SJCRH30 (cell line): ENCODE measurements at regions not wholly inside any gene's neighbourhood (a gene's known extent, or its start where the extent isn't known, plus 50 kb on each side); places are given as distances from the start of the nearest gene placed in this dataset.

Experiments used
- DNase-seq, 2 experiments: peaks; one replicate each; pipeline ENCODE4 v3.0.0-alpha.2; 2015 to 2020
- H3K27ac ChIP-seq: fragments of 250-450 bp; sonication (Bioruptor Pico); 2 replicates; pipeline ENCODE4 v1.5.1; 2020; ENCODE audit warnings: mild to moderate bottlenecking, moderate library complexity
- H3K27me3 ChIP-seq: fragments of 250-450 bp; sonication (Bioruptor Pico); 2 replicates; pipeline ENCODE4 v1.5.1; 2020; ENCODE audit warnings: mild to moderate bottlenecking, moderate library complexity
- H3K36me3 ChIP-seq: fragments of 250-450 bp; sonication (Bioruptor Pico); 2 replicates; pipeline ENCODE4 v1.5.1; 2020; ENCODE audit warnings: mild to moderate bottlenecking, moderate library complexity
- H3K4me1 ChIP-seq: fragments of 250-450 bp; sonication (Bioruptor Pico); 2 replicates; pipeline ENCODE4 v1.5.1; 2020; ENCODE audit warnings: mild to moderate bottlenecking, moderate library complexity
- H3K4me3 ChIP-seq: fragments of 250-450 bp; sonication (Bioruptor Pico); 2 replicates; pipeline ENCODE4 v1.5.1; 2020; ENCODE audit warnings: mild to moderate bottlenecking, moderate library complexity
- H3K9me3 ChIP-seq: fragments of 250-450 bp; sonication (Bioruptor Pico); replicated peaks from 2 replicates; pipeline ENCODE4 v1.5.1; 2020; ENCODE audit warnings: mild to moderate bottlenecking, moderate library complexity

GRCh38 chr3:168186293-168186983 is 90.7 kb upstream of the GOLIM4 start:
- Histone ChIP-seq H3K4me1 (no peaks in the 10 kb centered on the region), H3K27ac (no peak overlapping the region), H3K4me3 (no peak overlapping the region), H3K27me3 (no peaks in the 10 kb centered on the region), H3K36me3 (no peaks in the 10 kb centered on the region), H3K9me3 (no peaks in the 10 kb centered on the region)
- no peak for DNase-seq

GRCh38 chr3:168183774-168184173 is 88.0 kb upstream of the GOLIM4 start:
- H3K27me3 ChIP-seq, result no peaks in the 10 kb centered on the region
- H3K9me3 ChIP-seq, result no peaks in the 10 kb centered on the region
- no peaks in the 10 kb centered on the region for H3K4me1 ChIP-seq
- no peak for DNase-seq
- H3K36me3 ChIP-seq, result no peaks in the 10 kb centered on the region
- no peak overlapping the region for H3K27ac ChIP-seq
- no peak overlapping the region for H3K4me3 ChIP-seq

GRCh38 chr3:168168743-168169142 is 73.0 kb upstream of the GOLIM4 start:
- no peaks in the 10 kb centered on the region for H3K9me3 ChIP-seq
- H3K27ac ChIP-seq, result no peak overlapping the region
- no peaks in the 10 kb centered on the region for H3K4me1 ChIP-seq
- no peaks in the 10 kb centered on the region for H3K36me3 ChIP-seq
- H3K27me3 ChIP-seq, result no peaks in the 10 kb centered on the region
- no peak for DNase-seq
- H3K4me3 ChIP-seq, result no peak overlapping the region

GRCh38 chr3:168165390-168166269 is 69.9 kb upstream of the GOLIM4 start:
- Histone ChIP-seq H3K36me3 (no peaks in the 10 kb centered on the region), H3K27ac (no peak overlapping the region), H3K9me3 (no peaks in the 10 kb centered on the region), H3K27me3 (no peaks in the 10 kb centered on the region), H3K4me3 (no peak overlapping the region), H3K4me1 (no peaks in the 10 kb centered on the region)
- DNase-seq, result peak; percentile 40 to 77

GRCh38 chr3:168162172-168162571 is 66.4 kb upstream of the GOLIM4 start:
- H3K4me3 ChIP-seq, result no peak overlapping the region
- no peaks in the 10 kb centered on the region for H3K9me3 ChIP-seq
- 0 out of 2 replicates have a peak, but pooled peaks cover under 1% of the 10 kb centered on the region for H3K27me3 ChIP-seq
- no peaks in the 10 kb centered on the region for H3K36me3 ChIP-seq
- no peak for DNase-seq
- no peaks in the 10 kb centered on the region for H3K4me1 ChIP-seq
- H3K27ac ChIP-seq, result no peak overlapping the region

GRCh38 chr3:168161696-168162095 is 66.0 kb upstream of the GOLIM4 start:
- no peaks in the 10 kb centered on the region for H3K4me1 ChIP-seq
- 0 out of 2 replicates have a peak, but pooled peaks cover 4% of the 10 kb centered on the region for H3K27me3 ChIP-seq
- H3K4me3 ChIP-seq, result no peak overlapping the region
- DNase-seq, result no peak
- no peak overlapping the region for H3K27ac ChIP-seq
- no peaks in the 10 kb centered on the region for H3K9me3 ChIP-seq
- H3K36me3 ChIP-seq, result no peaks in the 10 kb centered on the region

GRCh38 chr3:168157903-168158302 is 62.2 kb upstream of the GOLIM4 start:
- no peak for DNase-seq
- H3K27ac ChIP-seq, result no peak overlapping the region
- no peaks in the 10 kb centered on the region for H3K4me1 ChIP-seq
- H3K27me3 ChIP-seq, result 0 out of 2 replicates have a peak, but pooled peaks cover 4% of the 10 kb centered on the region
- H3K36me3 ChIP-seq, result no peaks in the 10 kb centered on the region
- no peaks in the 10 kb centered on the region for H3K9me3 ChIP-seq
- H3K4me3 ChIP-seq, result no peak overlapping the region

GRCh38 chr3:168157099-168157700 is 61.5 kb upstream of the GOLIM4 start:
- DNase-seq, result no peak
- H3K36me3 ChIP-seq, result no peaks in the 10 kb centered on the region
- no peak overlapping the region for H3K4me3 ChIP-seq
- H3K27ac ChIP-seq, result no peak overlapping the region
- H3K4me1 ChIP-seq, result no peaks in the 10 kb centered on the region
- 0 out of 2 replicates have a peak, but pooled peaks cover 4% of the 10 kb centered on the region for H3K27me3 ChIP-seq
- no peaks in the 10 kb centered on the region for H3K9me3 ChIP-seq

- no peaks in the 10 kb centered on the region; the same call in 1 of the 2 replicates for H3K9me3 ChIP-seq
- no peaks in the 10 kb centered on the region for H3K36me3 ChIP-seq
- H3K27me3 ChIP-seq, result 0 out of 2 replicates have a peak, but pooled peaks cover 4% of the 10 kb centered on the region
- H3K27ac ChIP-seq, result no peak overlapping the region
- H3K4me1 ChIP-seq, result no peaks in the 10 kb centered on the region
- no peak for DNase-seq
- no peak overlapping the region for H3K4me3 ChIP-seq
Measured at GRCh38 chr3:168156479-168156878, 60.8 kb upstream of the GOLIM4 start.

- H3K9me3 ChIP-seq, result no peaks in the 10 kb centered on the region; the same call in 1 of the 2 replicates
- H3K27me3 ChIP-seq, result 0 out of 2 replicates have a peak, but pooled peaks cover 4% of the 10 kb centered on the region
- H3K4me3 ChIP-seq, result no peak overlapping the region
- no peaks in the 10 kb centered on the region for H3K36me3 ChIP-seq
- no peak overlapping the region for H3K27ac ChIP-seq
- no peak for DNase-seq
- H3K4me1 ChIP-seq, result no peaks in the 10 kb centered on the region
Measured at GRCh38 chr3:168155303-168155702, 59.6 kb upstream of the GOLIM4 start.

- H3K36me3 ChIP-seq, result no peaks in the 10 kb centered on the region
- H3K27ac ChIP-seq, result no peak overlapping the region
- H3K4me1 ChIP-seq, result no peaks in the 10 kb centered on the region
- no peak overlapping the region for H3K4me3 ChIP-seq
- H3K27me3 ChIP-seq, result 0 out of 2 replicates have a peak, but pooled peaks cover 4% of the 10 kb centered on the region
- no peak for DNase-seq
- H3K9me3 ChIP-seq, result no peaks in the 10 kb centered on the region; the same call in 1 of the 2 replicates
Measured at GRCh38 chr3:168154089-168154488, 58.4 kb upstream of the GOLIM4 start.

- 0 out of 2 replicates have a peak, but pooled peaks cover 3% of the 10 kb centered on the region for H3K27me3 ChIP-seq
- H3K36me3 ChIP-seq, result no peaks in the 10 kb centered on the region
- H3K4me1 ChIP-seq, result no peaks in the 10 kb centered on the region
- H3K9me3 ChIP-seq, result no peaks in the 10 kb centered on the region; the same call in 1 of the 2 replicates
- no peak overlapping the region for H3K4me3 ChIP-seq
- DNase-seq, result no peak
- H3K27ac ChIP-seq, result no peak overlapping the region
Measured at GRCh38 chr3:168152149-168152548, 56.4 kb upstream of the GOLIM4 start.
